Spleen (tissue), 7 donors: ENCODE measurements at regions not wholly inside any gene's neighbourhood (a gene's known extent, or its start where the extent isn't known, plus 50 kb on each side); places are given as distances from the start of the nearest gene placed in this dataset.

ENCODE experiments used
- CTCF ChIP-seq, 11 experiments: fragments of 200-600 bp in 7 of 11; fragments of 450-650 bp in 4 of 11; sonication (generic) in 4 of 11; IDR thresholded peaks in 8 of 11; conservative IDR thresholded peaks in 3 of 11; 1 replicate in 7 of 11; 2 replicates in 4 of 11; pipeline versions ENCODE4 v1.4.0 to v1.8.0; 2016 to 2021; ENCODE audit warnings: antibody characterized with exemption in 11 of 11, inconsistent platforms in 4 of 11, mild to moderate bottlenecking in 1 of 11
- POLR2A ChIP-seq, 3 donors: fragments of 450-650 bp; IDR thresholded peaks; one replicate each; pipeline ENCODE4 v1.5.1; 2017; ENCODE audit warnings: antibody characterized with exemption in 3 of 3, mild to moderate bottlenecking in 1 of 3
- POLR2AphosphoS5 ChIP-seq, 3 donors: sonication (generic); formaldehyde crosslinking; IDR thresholded peaks; one replicate each; pipeline ENCODE4 v1.5.1; 2017; ENCODE audit warnings: antibody characterized with exemption in 3 of 3
- donor health status: DM: no; HTN: no; CAD: no; lungs with moderate emphysema.
- donor health status: DM: no; HTN: no; CAD: no.
- donor health status: DM: no; HTN: no; CAD: no.

GRCh38 chr14:86450085-86450484, 920.1 kb downstream of the FLRT2 start:
- no peak for TF ChIP-seq CTCF (IDR thresholded peaks at IDR 0.05 in 8 of 11, conservative IDR thresholded peaks at IDR 0.05 in 3 of 11)
- TF ChIP-seq POLR2AphosphoS5 (IDR thresholded peaks at IDR 0.05): no peak
- TF ChIP-seq POLR2A (IDR thresholded peaks at IDR 0.05): no peak
